NB4 (cell line): ENCODE measurements at regions not wholly inside any gene's neighbourhood (a gene's known extent, or its start where the extent isn't known, plus 50 kb on each side); places are given as distances from the start of the nearest gene placed in this dataset.

ENCODE experiments used
- CTCF ChIP-seq: IDR thresholded peaks from one replicate; pipeline ENCODE4 v1.5.1; 2012; ENCODE audit warnings: low read depth, low read length
- MAX ChIP-seq: IDR thresholded peaks from 2 replicates; pipeline ENCODE4 v1.6.1; 2011; ENCODE audit warnings: low read depth, low read length
- MYC ChIP-seq: IDR thresholded peaks from 2 replicates; pipeline ENCODE4 v1.6.1; 2011; ENCODE audit warnings: low read depth, low read length
- POLR2A ChIP-seq: IDR thresholded peaks from 2 replicates; pipeline ENCODE4 v1.6.1; 2011; ENCODE audit warnings: mild to moderate bottlenecking; ENCODE audit not compliant: insufficient read length; ENCODE audit errors: extremely low read depth

DNA sequence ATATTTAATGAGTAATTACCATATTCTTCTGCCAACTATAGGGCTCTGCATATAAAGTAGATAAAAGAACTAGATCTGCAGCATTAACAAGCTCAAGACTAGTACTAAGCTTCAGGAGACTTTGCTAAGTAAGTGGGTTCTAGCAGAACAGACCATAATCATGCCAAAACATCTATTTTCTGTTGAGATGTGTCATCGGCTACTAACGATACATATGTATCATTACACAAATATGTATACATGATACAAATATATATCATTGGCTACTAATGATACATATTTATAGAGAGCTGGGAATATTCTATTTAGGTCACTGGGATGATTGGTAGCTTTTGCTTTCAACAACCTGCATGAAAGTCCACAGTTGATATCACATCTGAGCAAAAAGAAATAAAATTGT, 185.8 kb upstream of the DCBLD2 start:
- TF ChIP-seq CTCF (no peak), POLR2A (no peak), MAX (no peak), MYC (no peak)
